ENCODE measurements at regions not wholly inside any gene's neighbourhood (a gene's known extent, or its start where the extent isn't known, plus 50 kb on each side); places are given as distances from the start of the nearest gene placed in this dataset.
"Not testable (repeated sequence)": the region's sequence is repeated elsewhere in the genome, so short reads cannot be mapped to it uniquely, and the experiment has no call there.

- Histone ChIP-seq H2AFZ (ENCODE audit: low read length, unreplicated experiment) (no peak overlapping the region), H3K36me3 (ENCODE audit: insufficient read depth, low read length) (no peaks in the 10 kb centered on the region), H3K4me3 (ENCODE audit: low read depth, low read length) (no peak overlapping the region), H3K27me3 (ENCODE audit: insufficient read depth, low read length) (no peaks in the 10 kb centered on the region), H3K79me2 (ENCODE audit: control insufficient read depth, insufficient read depth, low read length, unreplicated experiment) (no peaks in the 10 kb centered on the region), H3K27ac (ENCODE audit: low read depth, low read length) (no peak overlapping the region), H3K4me1 (ENCODE audit: control insufficient read depth, insufficient read depth, low read length, unreplicated experiment) (no peaks in the 10 kb centered on the region)
Observed at GRCh38 chr3:166900866-166901577, 479.1 kb downstream of the ZBBX start.

GRCh38 chr3:166897811-166898210, 482.3 kb downstream of the ZBBX start:
- Histone ChIP-seq H3K4me3 (ENCODE audit: low read depth, low read length) (no peak overlapping the region), H3K27ac (ENCODE audit: low read depth, low read length) (no peak overlapping the region), H3K36me3 (ENCODE audit: insufficient read depth, low read length) (no peaks in the 10 kb centered on the region), H3K27me3 (ENCODE audit: insufficient read depth, low read length) (no peaks in the 10 kb centered on the region), H3K79me2 (ENCODE audit: control insufficient read depth, insufficient read depth, low read length, unreplicated experiment) (no peaks in the 10 kb centered on the region), H3K4me1 (ENCODE audit: control insufficient read depth, insufficient read depth, low read length, unreplicated experiment) (no peaks in the 10 kb centered on the region), H2AFZ (ENCODE audit: low read length, unreplicated experiment) (no peak overlapping the region)

- no peaks in the 10 kb centered on the region for H3K27me3 ChIP-seq (ENCODE audit: insufficient read depth, low read length)
- H2AFZ ChIP-seq (ENCODE audit: low read length, unreplicated experiment): no peak overlapping the region
- H3K4me3 ChIP-seq (ENCODE audit: low read depth, low read length): no peak overlapping the region
- H3K27ac ChIP-seq (ENCODE audit: low read depth, low read length): no peak overlapping the region
- no peaks in the 10 kb centered on the region for H3K4me1 ChIP-seq (ENCODE audit: control insufficient read depth, insufficient read depth, low read length, unreplicated experiment)
- no peaks in the 10 kb centered on the region for H3K79me2 ChIP-seq (ENCODE audit: control insufficient read depth, insufficient read depth, low read length, unreplicated experiment)
- no peaks in the 10 kb centered on the region for H3K36me3 ChIP-seq (ENCODE audit: insufficient read depth, low read length)
Observed at GRCh38 chr3:166889241-166889640, 490.9 kb downstream of the ZBBX start.

GRCh38 chr3:166879661-166880060, 500.4 kb downstream of the ZBBX start:
- no peak overlapping the region for H3K4me3 ChIP-seq (ENCODE audit: low read depth, low read length)
- H3K27me3 ChIP-seq (ENCODE audit: insufficient read depth, low read length): no peaks in the 10 kb centered on the region
- no peak overlapping the region for H3K27ac ChIP-seq (ENCODE audit: low read depth, low read length)
- no peaks in the 10 kb centered on the region for H3K4me1 ChIP-seq (ENCODE audit: control insufficient read depth, insufficient read depth, low read length, unreplicated experiment)
- no peaks in the 10 kb centered on the region for H3K79me2 ChIP-seq (ENCODE audit: control insufficient read depth, insufficient read depth, low read length, unreplicated experiment)
- H2AFZ ChIP-seq (ENCODE audit: low read length, unreplicated experiment): no peak overlapping the region
- no peaks in the 10 kb centered on the region for H3K36me3 ChIP-seq (ENCODE audit: insufficient read depth, low read length)

- H3K27ac ChIP-seq (ENCODE audit: low read depth, low read length): no peak overlapping the region
- no peaks in the 10 kb centered on the region for H3K4me1 ChIP-seq (ENCODE audit: control insufficient read depth, insufficient read depth, low read length, unreplicated experiment)
- no peaks in the 10 kb centered on the region for H3K27me3 ChIP-seq (ENCODE audit: insufficient read depth, low read length)
- H3K79me2 ChIP-seq (ENCODE audit: control insufficient read depth, insufficient read depth, low read length, unreplicated experiment): no peaks in the 10 kb centered on the region
- H3K36me3 ChIP-seq (ENCODE audit: insufficient read depth, low read length): no peaks in the 10 kb centered on the region
- H2AFZ ChIP-seq (ENCODE audit: low read length, unreplicated experiment): no peak overlapping the region
- H3K4me3 ChIP-seq (ENCODE audit: low read depth, low read length): no peak overlapping the region
Observed at GRCh38 chr3:166877971-166878370, 502.1 kb downstream of the ZBBX start.

GRCh38 chr3:166864473-166865467, 515.3 kb downstream of the ZBBX start:
- no peaks in the 10 kb centered on the region for H3K4me1 ChIP-seq (ENCODE audit: control insufficient read depth, insufficient read depth, low read length, unreplicated experiment)
- no peaks in the 10 kb centered on the region for H3K36me3 ChIP-seq (ENCODE audit: insufficient read depth, low read length)
- no peak overlapping the region for H2AFZ ChIP-seq (ENCODE audit: low read length, unreplicated experiment)
- no peak overlapping the region for H3K27ac ChIP-seq (ENCODE audit: low read depth, low read length)
- no peaks in the 10 kb centered on the region for H3K79me2 ChIP-seq (ENCODE audit: control insufficient read depth, insufficient read depth, low read length, unreplicated experiment)
- no peak overlapping the region for H3K4me3 ChIP-seq (ENCODE audit: low read depth, low read length)
- H3K27me3 ChIP-seq (ENCODE audit: insufficient read depth, low read length): no peaks in the 10 kb centered on the region

GRCh38 chr3:166860217-166860616, 519.9 kb downstream of the ZBBX start:
- H3K27me3 ChIP-seq (ENCODE audit: insufficient read depth, low read length): no peaks in the 10 kb centered on the region
- no peaks in the 10 kb centered on the region for H3K79me2 ChIP-seq (ENCODE audit: control insufficient read depth, insufficient read depth, low read length, unreplicated experiment)
- H2AFZ ChIP-seq (ENCODE audit: low read length, unreplicated experiment): no peak overlapping the region
- no peaks in the 10 kb centered on the region for H3K4me1 ChIP-seq (ENCODE audit: control insufficient read depth, insufficient read depth, low read length, unreplicated experiment)
- H3K4me3 ChIP-seq (ENCODE audit: low read depth, low read length): no peak overlapping the region
- H3K27ac ChIP-seq (ENCODE audit: low read depth, low read length): no peak overlapping the region
- H3K36me3 ChIP-seq (ENCODE audit: insufficient read depth, low read length): no peaks in the 10 kb centered on the region

GRCh38 chr3:166844329-166844728, 535.8 kb downstream of the ZBBX start:
- Histone ChIP-seq H3K4me1 (ENCODE audit: control insufficient read depth, insufficient read depth, low read length, unreplicated experiment) (no peaks in the 10 kb centered on the region), H3K79me2 (ENCODE audit: control insufficient read depth, insufficient read depth, low read length, unreplicated experiment) (no peaks in the 10 kb centered on the region), H2AFZ (ENCODE audit: low read length, unreplicated experiment) (no peak overlapping the region), H3K27me3 (ENCODE audit: insufficient read depth, low read length) (no peaks in the 10 kb centered on the region), H3K27ac (ENCODE audit: low read depth, low read length) (no peak overlapping the region), H3K36me3 (ENCODE audit: insufficient read depth, low read length) (no peaks in the 10 kb centered on the region), H3K4me3 (ENCODE audit: low read depth, low read length) (no peak overlapping the region)

GRCh38 chr3:166842784-166843183, 537.3 kb downstream of the ZBBX start:
- not testable (repeated sequence) for H3K27ac ChIP-seq (ENCODE audit: low read depth, low read length); H3K36me3 ChIP-seq (ENCODE audit: insufficient read depth, low read length); H3K79me2 ChIP-seq (ENCODE audit: control insufficient read depth, insufficient read depth, low read length, unreplicated experiment); H3K4me1 ChIP-seq (ENCODE audit: control insufficient read depth, insufficient read depth, low read length, unreplicated experiment); H3K27me3 ChIP-seq (ENCODE audit: insufficient read depth, low read length); H3K4me3 ChIP-seq (ENCODE audit: low read depth, low read length); H2AFZ ChIP-seq (ENCODE audit: low read length, unreplicated experiment)

- Histone ChIP-seq H3K36me3 (ENCODE audit: insufficient read depth, low read length) (no peaks in the 10 kb centered on the region), H3K27ac (ENCODE audit: low read depth, low read length) (no peak overlapping the region), H3K4me3 (ENCODE audit: low read depth, low read length) (no peak overlapping the region), H3K79me2 (ENCODE audit: control insufficient read depth, insufficient read depth, low read length, unreplicated experiment) (no peaks in the 10 kb centered on the region), H2AFZ (ENCODE audit: low read length, unreplicated experiment) (no peak overlapping the region), H3K27me3 (ENCODE audit: insufficient read depth, low read length) (no peaks in the 10 kb centered on the region), H3K4me1 (ENCODE audit: control insufficient read depth, insufficient read depth, low read length, unreplicated experiment) (no peaks in the 10 kb centered on the region)
Observed at GRCh38 chr3:166837535-166837934, 542.6 kb downstream of the ZBBX start.

GRCh38 chr3:166836836-166837235, 543.3 kb downstream of the ZBBX start:
- Histone ChIP-seq H3K27ac (ENCODE audit: low read depth, low read length) (no peak overlapping the region), H3K36me3 (ENCODE audit: insufficient read depth, low read length) (no peaks in the 10 kb centered on the region), H3K4me3 (ENCODE audit: low read depth, low read length) (no peak overlapping the region), H3K4me1 (ENCODE audit: control insufficient read depth, insufficient read depth, low read length, unreplicated experiment) (no peaks in the 10 kb centered on the region), H3K27me3 (ENCODE audit: insufficient read depth, low read length) (no peaks in the 10 kb centered on the region), H2AFZ (ENCODE audit: low read length, unreplicated experiment) (no peak overlapping the region), H3K79me2 (ENCODE audit: control insufficient read depth, insufficient read depth, low read length, unreplicated experiment) (no peaks in the 10 kb centered on the region)
